Adrenal gland (tissue), 9 donors: ENCODE measurements at regions not wholly inside any gene's neighbourhood (a gene's known extent, or its start where the extent isn't known, plus 50 kb on each side); places are given as distances from the start of the nearest gene placed in this dataset.

Experiments used
- DNase-seq, 7 donors: peaks; one replicate each; pipeline ENCODE4 v3.0.0-alpha.2; 2019 to 2020
- H3K27ac ChIP-seq, 5 donors: fragments of 200-600 bp; sonication (generic) in 4 of 5; 1 replicate in 3 of 5; 2 replicates in 2 of 5; pipeline versions ENCODE4 v1.5.1 to v1.8.0; 2016 to 2020; ENCODE audit warnings: mild to moderate bottlenecking in 1 of 5
- H3K27me3 ChIP-seq: fragments of 200-600 bp; 2 replicates; pipeline ENCODE4 v1.8.0; 2021
- H3K36me3 ChIP-seq, 2 donors: fragments of 200-600 bp; replicated peaks in 1 of 2; 1 replicate in 1 of 2; 2 replicates in 1 of 2; pipeline versions ENCODE4 v1.5.1 to v1.8.0; 2018 to 2022
- H3K4me1 ChIP-seq, 2 donors: fragments of 200-600 bp; replicated peaks in 1 of 2; 1 replicate in 1 of 2; 2 replicates in 1 of 2; pipeline versions ENCODE4 v1.5.1 to v1.8.0; 2018 to 2021
- H3K4me3 ChIP-seq, 4 donors: fragments of 200-600 bp; sonication (generic) in 3 of 4; one replicate each; pipeline ENCODE4 v1.5.1; 2016 to 2018
- H3K9me3 ChIP-seq, 3 donors: fragments of 200-600 bp; sonication (generic) in 1 of 3; replicated peaks in 1 of 3; 1 replicate in 2 of 3; 2 replicates in 1 of 3; pipeline versions ENCODE4 v1.5.1 to v1.8.0; 2016 to 2021
- CTCF ChIP-seq, 6 experiments: fragments of 450-650 bp in 4 of 6; fragments of 200-600 bp in 2 of 6; sonication (generic) in 1 of 6; IDR thresholded peaks; 1 replicate in 5 of 6; 2 replicates in 1 of 6; pipeline versions ENCODE4 v1.5.1 to v1.8.0; 2016 to 2021; ENCODE audit warnings: antibody characterized with exemption in 6 of 6, mild to moderate bottlenecking in 2 of 6, moderate library complexity in 1 of 6
- POLR2A ChIP-seq, 2 donors: fragments of 450-650 bp; IDR thresholded peaks; one replicate each; pipeline ENCODE4 v1.6.1; 2017; ENCODE audit warnings: antibody characterized with exemption in 2 of 2, mild to moderate bottlenecking in 2 of 2, moderate library complexity in 1 of 2
- WGBS, 4 donors: extraction: QIAGEN DNeasy Blood & Tissue Kit in 2 of 4; methylation state at CpG; one replicate each; pipeline versions ENCODE4 v1.1.5 to v1.1.7; 2013 to 2017; 5-methylcytosine and 5-hydroxymethylcytosine counted together
- intact Hi-C, 2 donors: fragments of 100-400 bp; cut with DNase I; formaldehyde crosslinking; loops; one replicate each; pipeline versions ENCODE4 v1.14.1 to v1.15.0; 2022 to 2023
- donor health status: healthy with polysubstance abuse.
- donor health status: Bipolar disorder and iron deficiency.
- donor health status: DM: yes; HTN: yes; CAD: no.
- donor health status: DM: no; HTN: no; CAD: no.
- donor health status: DM: no; HTN: no; CAD: no.

- intact Hi-C loops = no loop called here
- no peak overlapping the region for H3K4me3 ChIP-seq
Measured at GRCh38 chr4:175970724-175971123, 94.9 kb upstream of the WDR17 start.

GRCh38 chr4:175971388-175972179, 94.1 kb upstream of the WDR17 start:
- H3K36me3 ChIP-seq = no peaks in the 10 kb centered on the region
- H3K27me3 ChIP-seq = no peaks in the 10 kb centered on the region
- no peaks in the 10 kb centered on the region for H3K4me1 ChIP-seq
- WGBS, 4 donors = 54 to 64% (median 63%) methylated on average over 11 of the region's 11 CpGs
- TF ChIP-seq POLR2A (IDR thresholded peaks at IDR 0.05) (no peak), CTCF (IDR thresholded peaks at IDR 0.05) (no peak)
- intact Hi-C loops = no loop called here
- H3K4me3 ChIP-seq = no peak overlapping the region
- no peak overlapping the region for H3K27ac ChIP-seq
- peaks cover 0 to 4% (median 0%) of the 10 kb centered on the region in 3 donors for H3K9me3 ChIP-seq
- no peak for DNase-seq

More at GRCh38 chr4:175970724-175971123, 94.9 kb upstream of the WDR17 start:
- Histone ChIP-seq H3K9me3 (peaks cover 0 to 4% (median 0%) of the 10 kb centered on the region in 3 donors), H3K4me1 (no peaks in the 10 kb centered on the region), H3K27me3 (no peaks in the 10 kb centered on the region), H3K36me3 (no peaks in the 10 kb centered on the region), H3K27ac (no peak overlapping the region)
- WGBS, 4 donors = 51 to 67% (median 54%) methylated on average over 8 of the region's 8 CpGs
- DNase-seq = no peak
- TF ChIP-seq POLR2A (IDR thresholded peaks at IDR 0.05) = no peak
- TF ChIP-seq CTCF (IDR thresholded peaks at IDR 0.05) = no peak

- H3K27ac ChIP-seq = no peak overlapping the region
- intact Hi-C loops = no loop called here
- no peak overlapping the region for H3K4me3 ChIP-seq
- H3K9me3 ChIP-seq = no peaks in the 10 kb centered on the region
- no peaks in the 10 kb centered on the region for H3K4me1 ChIP-seq
- TF ChIP-seq CTCF (IDR thresholded peaks at IDR 0.05) = no peak
- TF ChIP-seq POLR2A (IDR thresholded peaks at IDR 0.05) = no peak
- WGBS, 4 donors = 80 to 82% (median 81%) methylated on average over 7 of the region's 7 CpGs
- DNase-seq = no peak
- H3K27me3 ChIP-seq = no peaks in the 10 kb centered on the region
- no peaks in the 10 kb centered on the region for H3K36me3 ChIP-seq
Measured at GRCh38 chr4:175973027-175973923, 92.4 kb upstream of the WDR17 start.

GRCh38 chr4:175983636-175984035, 82.0 kb upstream of the WDR17 start:
- TF ChIP-seq POLR2A (IDR thresholded peaks at IDR 0.05) = no peak
- TF ChIP-seq CTCF (IDR thresholded peaks at IDR 0.05) = no peak
- H3K9me3 ChIP-seq = no peaks in the 10 kb centered on the region
- intact Hi-C loops = no loop called here
- no peak overlapping the region for H3K4me3 ChIP-seq
- no peak overlapping the region for H3K27ac ChIP-seq
- H3K36me3 ChIP-seq = no peaks in the 10 kb centered on the region
- WGBS, 4 donors = 52 to 68% (median 68%) methylated on average over 2 of the region's 2 CpGs
- no peaks in the 10 kb centered on the region for H3K27me3 ChIP-seq
- H3K4me1 ChIP-seq = no peaks in the 10 kb centered on the region
- no peak for DNase-seq
